GM12878 (cell line): ENCODE measurements at regions not wholly inside any gene's neighbourhood (a gene's known extent, or its start where the extent isn't known, plus 50 kb on each side); places are given as distances from the start of the nearest gene placed in this dataset.
A peak's percentile ranks its signal among the peaks of the same experiment; 100 is the strongest.

Experiments
- ATAC-seq: fragments of 200-7000 bp; cut with Tn5 transposase; 3 replicates; pipeline ENCODE4 v1.9.1; 2020; ENCODE audit warnings: mild to moderate bottlenecking, moderate library complexity
- BruUV-seq: library from RNA; stranded (reverse); fragments of 400-500 nt; replicated peaks from 2 replicates; lab custom pipeline; 2021; lab: Mats Ljungman, UMichigan
- CTCF ChIA-PET: fragments of 300-600 bp; sonication (Branson Sonifier 250); formaldehyde crosslinking; extraction: SDS; loops from one replicate; lab custom pipeline; 2021; ENCODE audit warnings: inconsistent platforms; lab: Yijun Ruan, JAX
- POLR2A ChIA-PET: fragments of 350-600 bp; formaldehyde crosslinking; extraction: SDS; loops from one replicate; lab custom pipeline; 2021; ENCODE audit warnings: inconsistent platforms; lab: Charles Lee
- RAD21 ChIA-PET: fragments of 300-600 bp; sonication (Branson Sonifier 250); formaldehyde crosslinking; loops from one replicate; lab custom pipeline; 2023; ENCODE audit warnings: antibody characterized with exemption; ENCODE audit not compliant: unreplicated experiment; lab: Charles Lee
- SMC1A ChIA-PET: fragments of 300-600 bp; sonication (Branson Sonifier 250); formaldehyde crosslinking; loops from one replicate; lab custom pipeline; 2023; ENCODE audit not compliant: unreplicated experiment, uncharacterized antibody; lab: Charles Lee
- DNase-seq: peaks from one replicate; pipeline ENCODE4 v3.0.0-alpha.2; 2011; ENCODE audit warnings: low read depth, low spot score
- FAIRE-seq: peaks from 3 replicates; lab custom pipeline; 2011; peaks lifted over from hg19 to GRCh38; lab: Jason Lieb, UNC
- H2AFZ ChIP-seq: 2 replicates; pipeline ENCODE4 v1.6.0; 2011; ENCODE audit warnings: low read depth, low read length, control low read depth; ENCODE audit not compliant: control insufficient read depth
- H3K27ac ChIP-seq: 2 replicates; pipeline ENCODE4 v1.5.1; 2011; ENCODE audit warnings: control low read depth; ENCODE audit not compliant: control insufficient read depth, insufficient read depth
- H3K27me3 ChIP-seq, 2 experiments: replicated peaks in 1 of 2; 2 replicates each; pipeline versions ENCODE4 v1.6.0 to v1.6.1; 2011; ENCODE audit warnings: low read length in 1 of 2; ENCODE audit not compliant: control insufficient read depth in 2 of 2, insufficient read depth in 2 of 2
- H3K36me3 ChIP-seq, 2 experiments: 2 replicates each; pipeline ENCODE4 v1.5.1; 2011; ENCODE audit warnings: low read length in 1 of 2; ENCODE audit not compliant: control insufficient read depth in 2 of 2, insufficient read depth in 2 of 2
- H3K4me1 ChIP-seq: 2 replicates; pipeline ENCODE4 v1.6.1; 2011; ENCODE audit warnings: mild to moderate bottlenecking, low read length, moderate library complexity, mixed read lengths; ENCODE audit not compliant: control insufficient read depth, insufficient read depth
- H3K4me2 ChIP-seq: 2 replicates; pipeline ENCODE4 v1.6.0; 2011; ENCODE audit warnings: control low read depth; ENCODE audit not compliant: control insufficient read depth, insufficient read depth
- H3K4me3 ChIP-seq: fragments of 200-600 bp; sonication (generic); 2 replicates; pipeline ENCODE4 v1.5.1; 2016
- H3K79me2 ChIP-seq: 2 replicates; pipeline ENCODE4 v1.6.0; 2011; ENCODE audit warnings: low read length; ENCODE audit not compliant: control insufficient read depth, insufficient read depth
- H3K9ac ChIP-seq: 2 replicates; pipeline ENCODE4 v1.8.0; 2011; ENCODE audit warnings: low read length, control low read depth, mixed read lengths; ENCODE audit not compliant: control insufficient read depth, insufficient read depth
- H3K9me3 ChIP-seq: replicated peaks from 3 replicates; pipeline ENCODE4 v1.5.1; 2011; ENCODE audit warnings: mild to moderate bottlenecking, low read length; ENCODE audit not compliant: control insufficient read depth, insufficient read depth
- H4K20me1 ChIP-seq: 2 replicates; pipeline ENCODE4 v1.6.0; 2011; ENCODE audit not compliant: control insufficient read depth, insufficient read depth
- BCL11A ChIP-seq: IDR thresholded peaks from 2 replicates; pipeline ENCODE4 v1.6.1; 2011; ENCODE audit warnings: low read depth, low read length
- BCL3 ChIP-seq: IDR thresholded peaks from 2 replicates; pipeline ENCODE4 v1.6.1; 2011; ENCODE audit warnings: borderline replicate concordance, low read depth, mild to moderate bottlenecking, moderate library complexity, low read length; ENCODE audit not compliant: insufficient read depth, poor library complexity, severe bottlenecking
- CHD4 ChIP-seq: fragments of 200-600 bp; sonication (generic); IDR thresholded peaks from 2 replicates; pipeline ENCODE4 v1.6.1; 2016; ENCODE audit warnings: mild to moderate bottlenecking
- EP300 ChIP-seq, 2 experiments: fragments of 150-350 bp in 1 of 2; IDR thresholded peaks; 2 replicates each; pipeline ENCODE4 v1.6.1; 2011 to 2012; ENCODE audit warnings: low read depth in 2 of 2, low read length in 2 of 2, borderline replicate concordance in 1 of 2, improper control_type of control experiment in 1 of 2, inconsistent platforms in 1 of 2; ENCODE audit not compliant: control insufficient read depth in 1 of 2
- HDAC6 ChIP-seq: fragments of 200-600 bp; sonication (generic); IDR thresholded peaks from one replicate; pipeline ENCODE4 v1.8.0; 2017; ENCODE audit warnings: antibody characterized with exemption; ENCODE audit not compliant: unreplicated experiment
- HSF1 ChIP-seq: fragments of 150-350 bp; IDR thresholded peaks from 2 replicates; pipeline ENCODE4 v1.6.1; 2014; ENCODE audit warnings: mild to moderate bottlenecking, low read depth, low read length
- IKZF1 ChIP-seq: fragments of 450-650 bp; conservative IDR thresholded peaks from 2 replicates; pipeline ENCODE4 v1.6.1; 2017; ENCODE audit warnings: antibody characterized with exemption, mild to moderate bottlenecking
- MEF2A ChIP-seq: IDR thresholded peaks from 2 replicates; pipeline ENCODE4 v1.6.1; 2011; ENCODE audit warnings: low read depth, mild to moderate bottlenecking, low read length, moderate library complexity; ENCODE audit not compliant: insufficient read depth
- NBN ChIP-seq: fragments of 450-650 bp; IDR thresholded peaks from 2 replicates; pipeline ENCODE4 v1.6.1; 2016
- SIN3A ChIP-seq: IDR thresholded peaks from 2 replicates; pipeline ENCODE4 v1.6.1; 2012; ENCODE audit warnings: low read depth, low read length, improper control_type of control experiment
- ZBTB40 ChIP-seq: fragments of 450-650 bp; IDR thresholded peaks from 2 replicates; pipeline ENCODE4 v1.6.1; 2016; ENCODE audit warnings: mild to moderate bottlenecking, moderate library complexity, borderline replicate concordance
- ZNF384 ChIP-seq: IDR thresholded peaks from 2 replicates; pipeline ENCODE4 v1.6.1; 2012; ENCODE audit warnings: low read depth, mild to moderate bottlenecking, low read length, improper control_type of control experiment, borderline replicate concordance
- ZNF622 ChIP-seq: fragments of 450-650 bp; IDR thresholded peaks from 2 replicates; pipeline ENCODE4 v1.6.1; 2017; ENCODE audit warnings: mild to moderate bottlenecking, inconsistent platforms
- WGBS: methylation state at CpG from one replicate; pipeline ENCODE4 v1.1.6; 2016; ENCODE audit warnings: low lambda C conversion rate; ENCODE audit not compliant: insufficient replicate concordance, insufficient coverage; ENCODE audit errors: missing lambda C conversion rate; 5-methylcytosine and 5-hydroxymethylcytosine counted together
- in situ Hi-C: fragments of 300-500 bp; cut with MboI; formaldehyde crosslinking; loops from 9 replicates; pipeline ENCODE4 v1.14.3; 2018; ENCODE audit warnings: mixed read lengths
- intact Hi-C: fragments of 100-400 bp; cut with micrococcal nuclease; formaldehyde crosslinking; loops from one replicate; pipeline ENCODE4 v1.14.2; 2022; ENCODE audit not compliant: unreplicated experiment
- TF ChIP-seq, protein P1 (sequence below): fragments of 150-350 bp; IDR thresholded peaks from 2 replicates; pipeline ENCODE4 v1.6.1; 2016; ENCODE audit warnings: low read depth, low read length

DNA sequence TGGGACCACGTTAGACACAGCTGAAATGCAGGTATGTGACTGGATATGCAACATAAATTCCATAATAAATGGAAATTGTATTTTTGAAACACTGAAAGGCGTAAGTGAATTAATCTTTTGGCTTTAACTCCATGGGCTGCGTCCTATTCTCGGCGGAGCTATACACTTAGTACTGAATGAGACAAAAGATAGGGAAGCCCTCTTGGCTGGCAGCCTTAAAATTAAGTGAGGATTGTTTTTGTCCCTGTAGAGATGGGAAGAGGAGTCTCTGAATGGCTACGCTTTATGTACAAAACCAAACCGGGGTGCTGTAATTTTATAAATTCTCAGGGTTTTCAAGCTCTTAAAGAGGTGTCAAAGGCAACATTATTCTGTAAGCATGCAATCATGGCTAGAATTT lies 429.8 kb downstream of the QKI start (continued):
- no peak for TF ChIP-seq ZNF384
- TF ChIP-seq, protein P1, sequence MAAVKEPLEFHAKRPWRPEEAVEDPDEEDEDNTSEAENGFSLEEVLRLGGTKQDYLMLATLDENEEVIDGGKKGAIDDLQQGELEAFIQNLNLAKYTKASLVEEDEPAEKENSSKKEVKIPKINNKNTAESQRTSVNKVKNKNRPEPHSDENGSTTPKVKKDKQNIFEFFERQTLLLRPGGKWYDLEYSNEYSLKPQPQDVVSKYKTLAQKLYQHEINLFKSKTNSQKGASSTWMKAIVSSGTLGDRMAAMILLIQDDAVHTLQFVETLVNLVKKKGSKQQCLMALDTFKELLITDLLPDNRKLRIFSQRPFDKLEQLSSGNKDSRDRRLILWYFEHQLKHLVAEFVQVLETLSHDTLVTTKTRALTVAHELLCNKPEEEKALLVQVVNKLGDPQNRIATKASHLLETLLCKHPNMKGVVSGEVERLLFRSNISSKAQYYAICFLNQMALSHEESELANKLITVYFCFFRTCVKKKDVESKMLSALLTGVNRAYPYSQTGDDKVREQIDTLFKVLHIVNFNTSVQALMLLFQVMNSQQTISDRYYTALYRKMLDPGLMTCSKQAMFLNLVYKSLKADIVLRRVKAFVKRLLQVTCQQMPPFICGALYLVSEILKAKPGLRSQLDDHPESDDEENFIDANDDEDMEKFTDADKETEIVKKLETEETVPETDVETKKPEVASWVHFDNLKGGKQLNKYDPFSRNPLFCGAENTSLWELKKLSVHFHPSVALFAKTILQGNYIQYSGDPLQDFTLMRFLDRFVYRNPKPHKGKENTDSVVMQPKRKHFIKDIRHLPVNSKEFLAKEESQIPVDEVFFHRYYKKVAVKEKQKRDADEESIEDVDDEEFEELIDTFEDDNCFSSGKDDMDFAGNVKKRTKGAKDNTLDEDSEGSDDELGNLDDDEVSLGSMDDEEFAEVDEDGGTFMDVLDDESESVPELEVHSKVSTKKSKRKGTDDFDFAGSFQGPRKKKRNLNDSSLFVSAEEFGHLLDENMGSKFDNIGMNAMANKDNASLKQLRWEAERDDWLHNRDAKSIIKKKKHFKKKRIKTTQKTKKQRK: no peak
- no peak for TF ChIP-seq MEF2A
- no peak for TF ChIP-seq IKZF1
- no peak for TF ChIP-seq CHD4
- no peak for TF ChIP-seq HDAC6
- TF ChIP-seq HSF1: no peak
- no peak for TF ChIP-seq ZNF622

DNA sequence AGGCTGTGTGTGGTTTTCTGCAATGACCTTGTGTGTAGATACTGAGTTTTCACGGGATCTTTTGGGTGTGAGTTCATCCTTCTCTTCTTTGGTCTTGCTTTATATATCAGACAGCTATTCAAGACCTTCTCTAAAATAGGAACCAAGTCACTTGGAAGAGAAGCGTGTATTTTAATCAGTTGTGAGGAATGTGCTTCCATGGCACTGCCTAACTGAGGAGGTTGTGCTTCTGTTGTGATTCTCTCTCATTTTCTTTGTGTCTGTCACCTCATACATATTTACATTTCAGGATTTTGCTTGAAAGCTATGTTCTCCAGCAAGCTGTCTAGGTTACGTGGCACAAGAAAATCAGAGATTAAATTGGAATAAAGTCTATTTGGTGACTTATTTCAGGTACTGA lies 428.7 kb downstream of the QKI start:
- H3K79me2 ChIP-seq: no peaks in the 10 kb centered on the region
- peaks cover 6% of the 10 kb centered on the region for H3K4me1 ChIP-seq
- H4K20me1 ChIP-seq: no peaks in the 10 kb centered on the region
- intact Hi-C loops: no loop called here
- H3K9ac ChIP-seq: no peak overlapping the region
- CTCF ChIA-PET: no interaction called here
- POLR2A ChIA-PET: interaction anchor here (0.7 kb wide), 1 partner anchor 442 kb away, joined by 7 read pairs; no protein-coding TSS in a partner anchor
- H3K4me2 ChIP-seq: no peak overlapping the region
- H3K27ac ChIP-seq: no peak overlapping the region
- no TSS peak for BruUV-seq
- H3K4me3 ChIP-seq: no peak overlapping the region
- SMC1A ChIA-PET: no interaction called here
- H3K9me3 ChIP-seq: peaks cover 5% of the 10 kb centered on the region; the same call in 1 of the 3 replicates
- RAD21 ChIA-PET: no interaction called here
- H3K36me3 ChIP-seq: no peaks in the 10 kb centered on the region
- ATAC-seq: no peak
- H2AFZ ChIP-seq: no peak overlapping the region
- in situ Hi-C loops: no loop called here
- 47% methylated on average over 3 of the region's 3 CpGs for WGBS
- peak; percentile 27 for FAIRE-seq
- DNase-seq: no peak
- H3K27me3 ChIP-seq: no peaks in the 10 kb centered on the region
- TF ChIP-seq SIN3A: no peak
- no peak for TF ChIP-seq BCL3
- TF ChIP-seq BCL11A: no peak
- no peak for TF ChIP-seq ZBTB40
- TF ChIP-seq NBN: no peak
- TF ChIP-seq EP300 (IDR thresholded peaks at IDR 0.05; ENCODE audit: borderline replicate concordance in 1 of 2, control insufficient read depth in 1 of 2, low read depth in 2 of 2, low read length in 2 of 2): no peak
